HEK293 (cell line): ENCODE measurements at regions not wholly inside any gene's neighbourhood (a gene's known extent, or its start where the extent isn't known, plus 50 kb on each side); places are given as distances from the start of the nearest gene placed in this dataset.

Experiments used
- CTCF ChIA-PET: fragments of 350-600 bp; formaldehyde crosslinking; extraction: SDS; loops from one replicate; lab custom pipeline; 2021; ENCODE audit warnings: antibody characterized with exemption; lab: Yijun Ruan, JAX
- POLR2A ChIA-PET: fragments of 300-600 bp; formaldehyde crosslinking; extraction: SDS; loops from one replicate; lab custom pipeline; 2020; ENCODE audit warnings: antibody characterized with exemption, inconsistent platforms; lab: Yijun Ruan, JAX
- H3K27ac ChIP-seq: fragments of 200-500 bp; sonication (Bioruptor generic); 2 replicates; pipeline ENCODE4 v1.5.1; 2014; ENCODE audit warnings: low read depth, low read length, control low read depth, inconsistent platforms; ENCODE audit errors: extremely low read depth
- H3K36me3 ChIP-seq, 2 experiments: fragments of 200-500 bp in 1 of 2; sonication (Bioruptor generic) in 1 of 2; 1 replicate in 1 of 2; 2 replicates in 1 of 2; pipeline ENCODE4 v1.5.1; 2014 to 2017; ENCODE audit warnings: inconsistent platforms in 2 of 2, low read length in 2 of 2; ENCODE audit not compliant: control insufficient read depth in 2 of 2, insufficient read depth in 1 of 2
- H3K4me1 ChIP-seq: fragments of 200-500 bp; sonication (Bioruptor generic); 2 replicates; pipeline ENCODE4 v1.5.1; 2014; ENCODE audit warnings: mild to moderate bottlenecking, low read length, inconsistent platforms; ENCODE audit not compliant: control insufficient read depth, insufficient read depth
- H3K4me3 ChIP-seq: 2 replicates; pipeline ENCODE4 v1.5.1; 2011; ENCODE audit warnings: low read depth, mild to moderate bottlenecking, control low read depth, low read length, moderate library complexity
- H3K9me3 ChIP-seq: fragments of 200-500 bp; sonication (Bioruptor generic); 2 replicates; pipeline ENCODE4 v1.5.1; 2014; ENCODE audit warnings: low read depth, low read length, inconsistent platforms; ENCODE audit not compliant: control insufficient read depth, insufficient read depth
- KLF16 ChIP-seq: fragments of 450-650 bp; formaldehyde crosslinking; IDR thresholded peaks from 2 replicates; pipeline ENCODE4 v1.5.1; 2017; ENCODE audit warnings: missing biosample characterization, missing genetic modification characterization
- OSR2 ChIP-seq: fragments of 450-650 bp; formaldehyde crosslinking; IDR thresholded peaks from 2 replicates; pipeline ENCODE4 v1.5.1; 2016; ENCODE audit warnings: missing biosample characterization, missing genetic modification characterization
- SETDB1 ChIP-seq: IDR thresholded peaks from one replicate; pipeline ENCODE4 v1.6.1; 2017; ENCODE audit warnings: mild to moderate bottlenecking, low read length, moderate library complexity, mixed read lengths; ENCODE audit not compliant: insufficient read length
- SP2 ChIP-seq: fragments of 450-650 bp; formaldehyde crosslinking; IDR thresholded peaks from 2 replicates; pipeline ENCODE4 v1.5.1; 2016; ENCODE audit warnings: missing biosample characterization, missing genetic modification characterization
- TRIM28 ChIP-seq: IDR thresholded peaks from 2 replicates; pipeline ENCODE4 v1.6.1; 2011; ENCODE audit warnings: low read length, control low read depth, borderline replicate concordance
- ZBTB1 ChIP-seq: fragments of 450-650 bp; formaldehyde crosslinking; IDR thresholded peaks from 2 replicates; pipeline ENCODE4 v1.5.1; 2016; ENCODE audit warnings: missing biosample characterization, missing genetic modification characterization
- ZFP3 ChIP-seq: fragments of 450-650 bp; formaldehyde crosslinking; IDR thresholded peaks from 2 replicates; pipeline ENCODE4 v1.5.1; 2016; ENCODE audit warnings: low read depth, missing biosample characterization, missing genetic modification characterization
- ZFP41 ChIP-seq: fragments of 450-650 bp; formaldehyde crosslinking; IDR thresholded peaks from 2 replicates; pipeline ENCODE4 v1.5.1; 2016; ENCODE audit warnings: missing biosample characterization, missing genetic modification characterization, borderline replicate concordance
- ZIC2 ChIP-seq: fragments of 450-650 bp; formaldehyde crosslinking; IDR thresholded peaks from 2 replicates; pipeline ENCODE4 v1.5.1; 2016; ENCODE audit warnings: missing biosample characterization, missing genetic modification characterization
- ZNF132 ChIP-seq: fragments of 450-650 bp; formaldehyde crosslinking; IDR thresholded peaks from 2 replicates; pipeline ENCODE4 v1.5.1; 2017; ENCODE audit warnings: missing biosample characterization, missing genetic modification characterization, borderline replicate concordance
- ZNF133 ChIP-seq: fragments of 450-650 bp; formaldehyde crosslinking; IDR thresholded peaks from 2 replicates; pipeline ENCODE4 v1.5.1; 2016; ENCODE audit warnings: missing biosample characterization, missing genetic modification characterization
- ZNF501 ChIP-seq: fragments of 450-650 bp; formaldehyde crosslinking; IDR thresholded peaks from 2 replicates; pipeline ENCODE4 v1.5.1; 2016; ENCODE audit warnings: missing biosample characterization, missing genetic modification characterization
- ZNF530 ChIP-seq: fragments of 450-650 bp; formaldehyde crosslinking; IDR thresholded peaks from 2 replicates; pipeline ENCODE4 v1.5.1; 2016; ENCODE audit warnings: low read depth, missing biosample characterization, missing genetic modification characterization
- ZNF548 ChIP-seq: fragments of 450-650 bp; formaldehyde crosslinking; IDR thresholded peaks from 2 replicates; pipeline ENCODE4 v1.5.1; 2016; ENCODE audit warnings: missing biosample characterization, missing genetic modification characterization
- ZNF555 ChIP-seq: fragments of 450-650 bp; formaldehyde crosslinking; conservative IDR thresholded peaks from 2 replicates; pipeline ENCODE4 v1.5.1; 2017; ENCODE audit warnings: missing biosample characterization, mild to moderate bottlenecking, missing genetic modification characterization, inconsistent platforms
- ZNF560 ChIP-seq: fragments of 450-650 bp; formaldehyde crosslinking; IDR thresholded peaks from 2 replicates; pipeline ENCODE4 v1.5.1; 2017; ENCODE audit warnings: missing biosample characterization, missing genetic modification characterization, borderline replicate concordance
- ZNF585B ChIP-seq: fragments of 450-650 bp; formaldehyde crosslinking; IDR thresholded peaks from 2 replicates; pipeline ENCODE4 v1.5.1; 2016; ENCODE audit warnings: missing biosample characterization, missing genetic modification characterization
- ZNF623 ChIP-seq: fragments of 450-650 bp; formaldehyde crosslinking; IDR thresholded peaks from 2 replicates; pipeline ENCODE4 v1.5.1; 2016; ENCODE audit warnings: missing biosample characterization, missing genetic modification characterization
- ZNF624 ChIP-seq: fragments of 450-650 bp; formaldehyde crosslinking; IDR thresholded peaks from 2 replicates; pipeline ENCODE4 v1.5.1; 2017; ENCODE audit warnings: missing biosample characterization, missing genetic modification characterization
- ZNF701 ChIP-seq: fragments of 450-650 bp; formaldehyde crosslinking; IDR thresholded peaks from 2 replicates; pipeline ENCODE4 v1.5.1; 2016; ENCODE audit warnings: missing biosample characterization, missing genetic modification characterization
- ZNF76 ChIP-seq: fragments of 450-650 bp; formaldehyde crosslinking; IDR thresholded peaks from 2 replicates; pipeline ENCODE4; 2016; ENCODE audit warnings: low read depth, missing biosample characterization, missing genetic modification characterization, borderline replicate concordance
- ZNF791 ChIP-seq: fragments of 450-650 bp; formaldehyde crosslinking; IDR thresholded peaks from 2 replicates; pipeline ENCODE4 v1.5.1; 2016; ENCODE audit warnings: missing biosample characterization, missing genetic modification characterization
- ZNF830 ChIP-seq: fragments of 450-650 bp; IDR thresholded peaks from 2 replicates; pipeline ENCODE4 v1.5.0; 2018; ENCODE audit warnings: missing biosample characterization, missing genetic modification characterization, low read depth, mild to moderate bottlenecking, moderate library complexity
- ZSCAN30 ChIP-seq: fragments of 450-650 bp; IDR thresholded peaks from 2 replicates; pipeline ENCODE4 v1.5.1; 2018; ENCODE audit warnings: missing biosample characterization, mild to moderate bottlenecking, missing genetic modification characterization, moderate library complexity
- TF ChIP-seq, protein P1 (sequence below): fragments of 450-650 bp; formaldehyde crosslinking; IDR thresholded peaks from 2 replicates; pipeline ENCODE4 v1.5.1; 2016; ENCODE audit warnings: missing biosample characterization, missing genetic modification characterization
- TF ChIP-seq, protein P2 (sequence below): fragments of 450-650 bp; formaldehyde crosslinking; IDR thresholded peaks from 2 replicates; pipeline ENCODE4 v1.5.0; 2017; ENCODE audit warnings: missing biosample characterization, missing genetic modification characterization, borderline replicate concordance
- TF ChIP-seq, protein P3 (sequence below): fragments of 450-650 bp; formaldehyde crosslinking; IDR thresholded peaks from 2 replicates; pipeline ENCODE4 v1.5.1; 2016; ENCODE audit warnings: missing biosample characterization, missing genetic modification characterization
- TF ChIP-seq, protein P4 (sequence below): fragments of 450-650 bp; formaldehyde crosslinking; IDR thresholded peaks from 2 replicates; pipeline ENCODE4 v1.5.1; 2016; ENCODE audit warnings: missing biosample characterization, missing genetic modification characterization

DNA sequence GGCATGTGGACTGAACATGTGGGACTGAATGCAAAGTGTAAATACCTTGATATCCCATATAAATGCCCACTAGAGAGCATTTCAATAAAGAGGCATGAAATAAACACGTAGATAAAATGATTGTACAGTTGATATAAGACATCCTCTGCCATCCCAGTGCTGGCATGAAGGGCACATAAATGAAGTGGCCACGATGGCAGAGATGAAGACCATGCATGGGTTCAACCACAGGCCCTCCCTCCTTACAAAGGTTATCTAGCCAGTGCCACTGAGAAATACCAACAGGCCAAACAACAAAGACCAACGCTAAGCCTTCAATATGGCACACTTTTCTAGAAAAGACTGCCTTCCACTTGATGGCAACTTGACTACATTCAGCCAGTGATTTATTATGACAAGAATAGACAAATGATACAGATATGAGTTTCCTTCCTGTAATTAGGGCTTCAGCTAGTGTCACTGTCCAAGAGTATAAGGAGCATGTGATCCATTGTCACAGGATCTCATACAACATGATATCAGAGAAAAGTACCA, 493.9 kb upstream of the MAP2 start:
- Histone ChIP-seq H3K27ac (no peak overlapping the region), H3K36me3 (no peaks in the 10 kb centered on the region), H3K4me3 (no peak overlapping the region), H3K9me3 (no peaks in the 10 kb centered on the region), H3K4me1 (no peaks in the 10 kb centered on the region)
- ChIA-PET POLR2A (no interaction called here), CTCF (interaction anchor here (0.6 kb wide), 1 partner anchor 80 kb away, joined by 3 read pairs; no protein-coding TSS in a partner anchor)
- TF ChIP-seq ZFP41 (no peak), ZIC2 (tag by site-specific recombination) (no peak), ZNF624 (tag by site-specific recombination) (no peak), ZNF530 (tag by site-specific recombination) (no peak), ZNF701 (tag by site-specific recombination) (no peak), ZNF501 (no peak), ZNF555 (no peak), TRIM28 (no peak)

DNA sequence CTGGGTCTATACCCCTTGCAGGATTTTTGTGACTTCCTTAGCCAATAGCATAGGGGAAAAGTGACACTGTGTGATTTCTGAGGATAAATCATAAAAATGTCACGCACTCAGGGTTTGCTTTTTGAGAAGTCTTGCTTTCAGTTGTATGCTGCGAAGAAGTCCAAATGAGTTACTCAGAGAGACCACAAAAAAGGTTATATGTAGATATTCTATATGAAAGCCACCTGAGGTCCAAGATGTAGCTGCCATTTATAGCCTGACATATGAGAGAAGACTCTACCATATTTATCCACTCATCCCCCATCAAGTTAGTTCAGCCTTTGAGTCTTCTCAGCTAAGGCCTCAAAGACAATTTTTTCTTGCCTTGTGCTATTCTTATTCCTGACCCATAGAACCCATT, 488.3 kb upstream of the MAP2 start:
- TF ChIP-seq ZFP41 (no peak), ZSCAN30 (tag by site-specific recombination) (no peak), TRIM28 (no peak), ZNF555 (no peak), ZNF623 (no peak), ZNF791 (no peak), ZNF830 (tag by site-specific recombination) (no peak), ZNF76 (tag by site-specific recombination) (no peak)
- TF ChIP-seq, protein P1, sequence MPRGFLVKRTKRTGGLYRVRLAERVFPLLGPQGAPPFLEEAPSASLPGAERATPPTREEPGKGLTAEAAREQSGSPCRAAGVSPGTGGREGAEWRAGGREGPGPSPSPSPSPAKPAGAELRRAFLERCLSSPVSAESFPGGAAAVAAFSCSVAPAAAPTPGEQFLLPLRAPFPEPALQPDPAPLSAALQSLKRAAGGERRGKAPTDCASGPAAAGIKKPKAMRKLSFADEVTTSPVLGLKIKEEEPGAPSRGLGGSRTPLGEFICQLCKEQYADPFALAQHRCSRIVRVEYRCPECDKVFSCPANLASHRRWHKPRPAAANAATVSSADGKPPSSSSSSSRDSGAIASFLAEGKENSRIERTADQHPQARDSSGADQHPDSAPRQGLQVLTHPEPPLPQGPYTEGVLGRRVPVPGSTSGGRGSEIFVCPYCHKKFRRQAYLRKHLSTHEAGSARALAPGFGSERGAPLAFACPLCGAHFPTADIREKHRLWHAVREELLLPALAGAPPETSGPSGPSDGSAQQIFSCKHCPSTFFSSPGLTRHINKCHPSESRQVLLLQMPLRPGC: no peak
- TF ChIP-seq, all 188 proteins: peak for 0
- no peaks in the 10 kb centered on the region for H3K9me3 ChIP-seq
- no peaks in the 10 kb centered on the region for H3K4me1 ChIP-seq
- H3K27ac ChIP-seq: no peak overlapping the region
- H3K36me3 ChIP-seq: no peaks in the 10 kb centered on the region
- POLR2A ChIA-PET: no interaction called here
- no peak overlapping the region for H3K4me3 ChIP-seq
- CTCF ChIA-PET: no interaction called here

DNA sequence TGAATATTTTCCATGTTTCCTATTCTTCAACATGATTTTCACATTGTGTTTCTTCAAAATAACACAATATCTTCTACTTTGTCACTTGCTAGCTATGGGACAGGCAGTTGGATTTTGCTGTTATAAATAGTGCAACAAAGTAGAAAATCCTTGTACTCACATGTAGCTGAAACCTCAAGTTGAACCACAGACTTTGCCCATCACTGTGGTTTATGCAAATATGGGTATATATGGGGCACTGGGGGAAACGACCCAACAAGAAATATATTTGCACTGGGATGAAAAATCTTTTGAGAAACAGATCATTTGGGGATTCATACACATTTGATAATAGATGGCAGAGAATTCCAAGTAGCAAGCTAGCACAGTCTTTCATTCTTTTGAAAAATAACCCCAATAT, 486.3 kb upstream of the MAP2 start:
- Histone ChIP-seq H3K9me3 (no peaks in the 10 kb centered on the region), H3K27ac (no peak overlapping the region), H3K36me3 (no peaks in the 10 kb centered on the region), H3K4me1 (no peaks in the 10 kb centered on the region), H3K4me3 (no peak overlapping the region)
- ChIA-PET CTCF (no interaction called here), POLR2A (no interaction called here)
- TF ChIP-seq KLF16 (tag by site-specific recombination) (no peak), ZNF548 (tag by site-specific recombination) (no peak), SP2 (tag by site-specific recombination) (no peak), ZFP3 (tag by site-specific recombination) (no peak), ZBTB1 (no peak), ZNF560 (tag by site-specific recombination) (no peak), ZNF585B (no peak), SETDB1 (no peak), OSR2 (tag by site-specific recombination) (no peak), ZNF133 (tag by site-specific recombination) (no peak), ZNF132 (no peak)
- TF ChIP-seq, protein P2, sequence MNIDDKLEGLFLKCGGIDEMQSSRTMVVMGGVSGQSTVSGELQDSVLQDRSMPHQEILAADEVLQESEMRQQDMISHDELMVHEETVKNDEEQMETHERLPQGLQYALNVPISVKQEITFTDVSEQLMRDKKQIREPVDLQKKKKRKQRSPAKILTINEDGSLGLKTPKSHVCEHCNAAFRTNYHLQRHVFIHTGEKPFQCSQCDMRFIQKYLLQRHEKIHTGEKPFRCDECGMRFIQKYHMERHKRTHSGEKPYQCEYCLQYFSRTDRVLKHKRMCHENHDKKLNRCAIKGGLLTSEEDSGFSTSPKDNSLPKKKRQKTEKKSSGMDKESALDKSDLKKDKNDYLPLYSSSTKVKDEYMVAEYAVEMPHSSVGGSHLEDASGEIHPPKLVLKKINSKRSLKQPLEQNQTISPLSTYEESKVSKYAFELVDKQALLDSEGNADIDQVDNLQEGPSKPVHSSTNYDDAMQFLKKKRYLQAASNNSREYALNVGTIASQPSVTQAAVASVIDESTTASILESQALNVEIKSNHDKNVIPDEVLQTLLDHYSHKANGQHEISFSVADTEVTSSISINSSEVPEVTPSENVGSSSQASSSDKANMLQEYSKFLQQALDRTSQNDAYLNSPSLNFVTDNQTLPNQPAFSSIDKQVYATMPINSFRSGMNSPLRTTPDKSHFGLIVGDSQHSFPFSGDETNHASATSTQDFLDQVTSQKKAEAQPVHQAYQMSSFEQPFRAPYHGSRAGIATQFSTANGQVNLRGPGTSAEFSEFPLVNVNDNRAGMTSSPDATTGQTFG: no peak
- TF ChIP-seq, protein P3, sequence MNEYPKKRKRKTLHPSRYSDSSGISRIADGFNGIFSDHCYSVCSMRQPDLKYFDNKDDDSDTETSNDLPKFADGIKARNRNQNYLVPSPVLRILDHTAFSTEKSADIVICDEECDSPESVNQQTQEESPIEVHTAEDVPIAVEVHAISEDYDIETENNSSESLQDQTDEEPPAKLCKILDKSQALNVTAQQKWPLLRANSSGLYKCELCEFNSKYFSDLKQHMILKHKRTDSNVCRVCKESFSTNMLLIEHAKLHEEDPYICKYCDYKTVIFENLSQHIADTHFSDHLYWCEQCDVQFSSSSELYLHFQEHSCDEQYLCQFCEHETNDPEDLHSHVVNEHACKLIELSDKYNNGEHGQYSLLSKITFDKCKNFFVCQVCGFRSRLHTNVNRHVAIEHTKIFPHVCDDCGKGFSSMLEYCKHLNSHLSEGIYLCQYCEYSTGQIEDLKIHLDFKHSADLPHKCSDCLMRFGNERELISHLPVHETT (tag by site-specific recombination): no peak
- TF ChIP-seq, protein P4, sequence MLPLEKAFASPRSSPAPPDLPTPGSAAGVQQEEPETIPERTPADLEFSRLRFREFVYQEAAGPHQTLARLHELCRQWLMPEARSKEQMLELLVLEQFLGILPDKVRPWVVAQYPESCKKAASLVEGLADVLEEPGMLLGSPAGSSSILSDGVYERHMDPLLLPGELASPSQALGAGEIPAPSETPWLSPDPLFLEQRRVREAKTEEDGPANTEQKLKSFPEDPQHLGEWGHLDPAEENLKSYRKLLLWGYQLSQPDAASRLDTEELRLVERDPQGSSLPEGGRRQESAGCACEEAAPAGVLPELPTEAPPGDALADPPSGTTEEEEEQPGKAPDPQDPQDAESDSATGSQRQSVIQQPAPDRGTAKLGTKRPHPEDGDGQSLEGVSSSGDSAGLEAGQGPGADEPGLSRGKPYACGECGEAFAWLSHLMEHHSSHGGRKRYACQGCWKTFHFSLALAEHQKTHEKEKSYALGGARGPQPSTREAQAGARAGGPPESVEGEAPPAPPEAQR (tag by site-specific recombination): no peak
